Endothelial cell of umbilical vein (primary cell): ENCODE measurements at regions not wholly inside any gene's neighbourhood (a gene's known extent, or its start where the extent isn't known, plus 50 kb on each side); places are given as distances from the start of the nearest gene placed in this dataset.

Experiments
- BruUV-seq: library from RNA; stranded (reverse); fragments of 400-500 nt; replicated peaks from 2 replicates; lab custom pipeline; 2021; lab: Mats Ljungman, UMichigan
- CTCF ChIA-PET: fragments of 300-600, 350-600 bp; sonication (Branson Sonifier 250); formaldehyde crosslinking; loops from one replicate; lab custom pipeline; 2021; ENCODE audit warnings: antibody characterized with exemption, inconsistent platforms; lab: Charles Lee
- POLR2A ChIA-PET: fragments of 300-600, 350-600 bp; sonication (Branson Sonifier 250); formaldehyde crosslinking; loops from one replicate; lab custom pipeline; 2021; ENCODE audit warnings: antibody characterized with exemption, inconsistent platforms; lab: Charles Lee
- DNase-seq: peaks from one replicate; pipeline ENCODE4 v3.0.0-alpha.2; 2011; ENCODE audit warnings: low read depth, low spot score
- FAIRE-seq: peaks from 2 replicates; lab custom pipeline; 2011; peaks lifted over from hg19 to GRCh38; lab: Jason Lieb, UNC
- H2AFZ ChIP-seq: 2 replicates; pipeline ENCODE4 v1.6.0; 2012; ENCODE audit warnings: low read depth, low read length, control low read depth, inconsistent platforms
- H3K27ac ChIP-seq: 2 replicates; pipeline ENCODE4 v1.5.1; 2011; ENCODE audit warnings: low read depth, mild to moderate bottlenecking, control low read depth, low read length, moderate library complexity; ENCODE audit not compliant: insufficient read depth
- H3K27me3 ChIP-seq, 2 experiments: 2 replicates each; pipeline versions ENCODE4 v1.6.0 to v1.6.1; 2011; ENCODE audit warnings: low read length in 2 of 2, mixed read lengths in 1 of 2; ENCODE audit not compliant: control insufficient read depth in 2 of 2, insufficient read depth in 2 of 2
- H3K36me3 ChIP-seq, 2 experiments: 2 replicates in 1 of 2; 3 replicates in 1 of 2; pipeline ENCODE4 v1.5.1; 2011; ENCODE audit warnings: low read length in 2 of 2, mild to moderate bottlenecking in 1 of 2, moderate library complexity in 1 of 2; ENCODE audit not compliant: control insufficient read depth in 2 of 2, insufficient read depth in 2 of 2; ENCODE audit errors: extremely low read depth in 1 of 2
- H3K4me1 ChIP-seq: 3 replicates; pipeline ENCODE4 v1.5.1; 2011; ENCODE audit warnings: mild to moderate bottlenecking, low read length; ENCODE audit not compliant: control insufficient read depth, insufficient read depth; ENCODE audit errors: extremely low read depth
- H3K4me2 ChIP-seq: 2 replicates; pipeline ENCODE4 v1.6.1; 2011; ENCODE audit warnings: low read length, control low read depth, mixed read lengths; ENCODE audit not compliant: insufficient read depth
- H3K4me3 ChIP-seq, 3 experiments: fragments of 200-600 bp in 1 of 3; sonication (generic), shearing (Covaris generic) in 1 of 3; replicated peaks in 1 of 3; 2 replicates each; pipeline ENCODE4 v1.5.1; 2011 to 2016; ENCODE audit warnings: control low read depth in 3 of 3, low read length in 3 of 3, mild to moderate bottlenecking in 2 of 3, inconsistent platforms in 1 of 3, low read depth in 1 of 3, moderate library complexity in 1 of 3; ENCODE audit not compliant: insufficient read depth in 1 of 3
- H3K79me2 ChIP-seq: 2 replicates; pipeline ENCODE4 v1.6.0; 2012; ENCODE audit warnings: low read length, inconsistent platforms; ENCODE audit not compliant: control insufficient read depth, insufficient read depth
- H3K9ac ChIP-seq: replicated peaks from 2 replicates; pipeline ENCODE3; 2011; ENCODE audit warnings: low read length, control low read depth; ENCODE audit not compliant: insufficient read depth; ENCODE audit errors: extremely low read depth
- H3K9me1 ChIP-seq: replicated peaks from 3 replicates; pipeline ENCODE4 v1.6.0; 2011; ENCODE audit warnings: mild to moderate bottlenecking, low read length; ENCODE audit not compliant: control insufficient read depth, insufficient read depth; ENCODE audit errors: extremely low read depth
- H3K9me3 ChIP-seq: replicated peaks from 2 replicates; pipeline ENCODE4 v1.5.1; 2012; ENCODE audit warnings: low read length, inconsistent platforms; ENCODE audit not compliant: control insufficient read depth, insufficient read depth
- H4K20me1 ChIP-seq: replicated peaks from 2 replicates; pipeline ENCODE3; 2011; ENCODE audit warnings: mild to moderate bottlenecking, low read length; ENCODE audit not compliant: control insufficient read depth, insufficient read depth; ENCODE audit errors: extremely low read depth
- EZH2 ChIP-seq: IDR thresholded peaks from 2 replicates; pipeline ENCODE4 v1.6.1; 2012; ENCODE audit warnings: borderline replicate concordance, low read depth, mild to moderate bottlenecking, moderate library complexity, low read length, inconsistent platforms; ENCODE audit not compliant: severe bottlenecking
- JUN ChIP-seq: IDR thresholded peaks from 2 replicates; pipeline ENCODE4 v1.6.1; 2011; ENCODE audit warnings: borderline replicate concordance, low read depth; ENCODE audit not compliant: insufficient read length, insufficient read depth
- POLR2A ChIP-seq: IDR thresholded peaks from 2 replicates; pipeline ENCODE4 v1.6.1; 2012; ENCODE audit warnings: low read depth, mild to moderate bottlenecking, control low read depth, low read length
- dilution Hi-C: fragments of 300-500 bp; cut with MboI; formaldehyde crosslinking; loops from one replicate; pipeline ENCODE4 v1.15.0; 2019; ENCODE audit warnings: low sequenced_read_pairs; ENCODE audit not compliant: extremely low pct_ligation_motif_present
- intact Hi-C: fragments of 100-400 bp; cut with micrococcal nuclease; formaldehyde crosslinking; loops from one replicate; pipeline ENCODE4 v1.10.0; 2022
- TF ChIP-seq, protein P1 (sequence below), 2 donors: IDR thresholded peaks; 1 replicate in 1 of 2; 2 replicates in 1 of 2; pipeline ENCODE4 v1.5.1; 2011; ENCODE audit warnings: low read length in 2 of 2, mild to moderate bottlenecking in 2 of 2, moderate library complexity in 2 of 2, control low read depth in 1 of 2, inconsistent platforms in 1 of 2, low read depth in 1 of 2; ENCODE audit not compliant: insufficient read depth in 1 of 2; ENCODE audit errors: extremely low read depth in 1 of 2

DNA sequence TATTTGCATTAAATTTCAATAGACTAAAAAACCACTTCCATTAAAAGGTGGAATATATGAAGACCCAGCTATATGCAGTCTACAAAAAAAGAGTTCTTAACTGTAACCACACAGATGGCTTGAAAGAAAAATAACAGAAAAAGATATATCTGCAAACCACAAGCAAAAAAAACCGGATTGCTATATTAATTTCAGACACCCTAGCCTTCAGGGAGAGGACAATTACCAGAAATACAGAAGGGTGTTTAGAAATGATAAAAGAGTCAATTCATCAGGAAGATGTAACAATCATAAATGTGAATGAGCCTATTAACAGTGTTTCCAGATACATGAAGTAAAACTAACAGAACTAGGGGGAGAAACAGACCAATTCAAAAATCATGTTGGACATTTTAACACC is 56.9 kb upstream of the SMIM23 start:
- Histone ChIP-seq H3K9me3 (no peaks in the 10 kb centered on the region), H3K4me2 (no peak overlapping the region), H4K20me1 (no peaks in the 10 kb centered on the region), H3K4me1 (no peaks in the 10 kb centered on the region), H3K9ac (no peak overlapping the region), H3K4me3 (no peak overlapping the region), H3K9me1 (no peaks in the 10 kb centered on the region), H3K27ac (no peak overlapping the region), H3K79me2 (no peaks in the 10 kb centered on the region), H3K27me3 (peaks cover 0 to 7% of the 10 kb centered on the region in 2 experiments), H2AFZ (no peak overlapping the region), H3K36me3 (no peaks in the 10 kb centered on the region)
- intact Hi-C loops (no loop called here), dilution Hi-C loops (no loop called here)
- ChIA-PET CTCF (no interaction called here), POLR2A (no interaction called here)
- BruUV-seq, result no TSS peak
- no peak for TF ChIP-seq POLR2A
- TF ChIP-seq, protein P1, sequence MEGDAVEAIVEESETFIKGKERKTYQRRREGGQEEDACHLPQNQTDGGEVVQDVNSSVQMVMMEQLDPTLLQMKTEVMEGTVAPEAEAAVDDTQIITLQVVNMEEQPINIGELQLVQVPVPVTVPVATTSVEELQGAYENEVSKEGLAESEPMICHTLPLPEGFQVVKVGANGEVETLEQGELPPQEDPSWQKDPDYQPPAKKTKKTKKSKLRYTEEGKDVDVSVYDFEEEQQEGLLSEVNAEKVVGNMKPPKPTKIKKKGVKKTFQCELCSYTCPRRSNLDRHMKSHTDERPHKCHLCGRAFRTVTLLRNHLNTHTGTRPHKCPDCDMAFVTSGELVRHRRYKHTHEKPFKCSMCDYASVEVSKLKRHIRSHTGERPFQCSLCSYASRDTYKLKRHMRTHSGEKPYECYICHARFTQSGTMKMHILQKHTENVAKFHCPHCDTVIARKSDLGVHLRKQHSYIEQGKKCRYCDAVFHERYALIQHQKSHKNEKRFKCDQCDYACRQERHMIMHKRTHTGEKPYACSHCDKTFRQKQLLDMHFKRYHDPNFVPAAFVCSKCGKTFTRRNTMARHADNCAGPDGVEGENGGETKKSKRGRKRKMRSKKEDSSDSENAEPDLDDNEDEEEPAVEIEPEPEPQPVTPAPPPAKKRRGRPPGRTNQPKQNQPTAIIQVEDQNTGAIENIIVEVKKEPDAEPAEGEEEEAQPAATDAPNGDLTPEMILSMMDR (IDR thresholded peaks at IDR 0.05; ENCODE audit: extremely low read depth in 1 of 2, insufficient read depth in 1 of 2, low read depth in 1 of 2, low read length in 2 of 2), result no peak
- TF ChIP-seq EZH2, result no peak
- no peak for TF ChIP-seq JUN
- DNase-seq, result no peak
- no peak for FAIRE-seq
